Mesenchymal stem cell (in vitro differentiated cells and primary cell): ENCODE measurements at regions not wholly inside any gene's neighbourhood (a gene's known extent, or its start where the extent isn't known, plus 50 kb on each side); places are given as distances from the start of the nearest gene placed in this dataset.

Experiments used
- DNase-seq: peaks from one replicate; pipeline ENCODE4 v3.0.0-alpha.2; 2013
- H2AFZ ChIP-seq: one replicate; pipeline ENCODE4 v1.6.1; 2013; ENCODE audit warnings: low read depth, mild to moderate bottlenecking, control low read depth, inconsistent platforms, low read length, moderate library complexity
- H2AK5ac ChIP-seq: 2 replicates; pipeline ENCODE4 v1.6.1; 2013; ENCODE audit warnings: low read length, moderate library complexity, mild to moderate bottlenecking, inconsistent platforms; ENCODE audit not compliant: severe bottlenecking
- H2BK120ac ChIP-seq: one replicate; pipeline ENCODE4 v1.6.1; 2013; ENCODE audit warnings: low read depth, mild to moderate bottlenecking, inconsistent platforms, low read length, moderate library complexity
- H2BK12ac ChIP-seq, 2 experiments: one replicate each; pipeline ENCODE4 v1.6.1; 2013; ENCODE audit warnings: inconsistent platforms in 2 of 2, low read length in 2 of 2, mild to moderate bottlenecking in 2 of 2, moderate library complexity in 2 of 2, control low read depth in 1 of 2
- H2BK15ac ChIP-seq: one replicate; pipeline ENCODE4 v1.6.1; 2013; ENCODE audit warnings: mild to moderate bottlenecking, low read depth, inconsistent platforms; ENCODE audit not compliant: poor library complexity, severe bottlenecking
- H2BK5ac ChIP-seq: 2 replicates; pipeline ENCODE4 v1.6.1; 2013; ENCODE audit warnings: low read depth, mild to moderate bottlenecking, low read length, control low read depth, inconsistent platforms; ENCODE audit not compliant: poor library complexity, severe bottlenecking
- H3K14ac ChIP-seq, 2 experiments: one replicate each; pipeline ENCODE4 v1.6.1; 2013; ENCODE audit warnings: inconsistent platforms in 2 of 2, low read length in 2 of 2, control low read depth in 1 of 2, mild to moderate bottlenecking in 1 of 2, moderate library complexity in 1 of 2
- H3K18ac ChIP-seq, 2 experiments: one replicate each; pipeline ENCODE4 v1.6.1; 2013; ENCODE audit warnings: inconsistent platforms in 2 of 2, low read length in 2 of 2, control low read depth in 1 of 2, low read depth in 1 of 2, mild to moderate bottlenecking in 1 of 2
- H3K23ac ChIP-seq, 2 experiments: one replicate each; pipeline ENCODE4 v1.6.1; 2013; ENCODE audit warnings: inconsistent platforms in 2 of 2, low read length in 2 of 2, mild to moderate bottlenecking in 2 of 2, moderate library complexity in 2 of 2, control low read depth in 1 of 2
- H3K27ac ChIP-seq: 2 replicates; pipeline ENCODE4 v1.5.1; 2013; ENCODE audit warnings: mild to moderate bottlenecking, moderate library complexity, low read length, control low read depth, inconsistent platforms; ENCODE audit not compliant: poor library complexity, severe bottlenecking
- H3K27me3 ChIP-seq, 2 experiments: 2 replicates each; pipeline versions ENCODE4 v1.6.1 to v1.7.0; 2013; ENCODE audit warnings: low read length in 2 of 2, mild to moderate bottlenecking in 2 of 2, moderate library complexity in 2 of 2, control low read depth in 1 of 2, inconsistent platforms in 1 of 2; ENCODE audit not compliant: control insufficient read depth in 1 of 2, insufficient read depth in 1 of 2
- H3K36me3 ChIP-seq, 2 experiments: 2 replicates each; pipeline versions ENCODE4 v1.6.1 to v1.7.0; 2013; ENCODE audit warnings: low read length in 2 of 2, control low read depth in 1 of 2, inconsistent platforms in 1 of 2, low read depth in 1 of 2, mild to moderate bottlenecking in 1 of 2; ENCODE audit not compliant: insufficient read depth in 2 of 2, control insufficient read depth in 1 of 2
- H3K4ac ChIP-seq, 2 experiments: one replicate each; pipeline ENCODE4 v1.6.1; 2013; ENCODE audit warnings: inconsistent platforms in 2 of 2, low read length in 2 of 2, mild to moderate bottlenecking in 2 of 2, moderate library complexity in 2 of 2, control low read depth in 1 of 2, low read depth in 1 of 2
- H3K4me1 ChIP-seq: 2 replicates; pipeline ENCODE4 v1.6.1; 2013; ENCODE audit warnings: low read depth, low read length, control low read depth; ENCODE audit not compliant: control insufficient read depth, insufficient read depth
- H3K4me2 ChIP-seq: 2 replicates; pipeline ENCODE4 v1.6.1; 2013; ENCODE audit warnings: low read length, mild to moderate bottlenecking, inconsistent platforms; ENCODE audit not compliant: poor library complexity, severe bottlenecking
- H3K4me3 ChIP-seq, 2 experiments: 2 replicates each; pipeline versions ENCODE4 v1.5.1 to v1.7.0; 2013; ENCODE audit warnings: low read length in 2 of 2, mild to moderate bottlenecking in 2 of 2, control low read depth in 1 of 2, low read depth in 1 of 2; ENCODE audit not compliant: insufficient read depth in 1 of 2
- H3K79me1 ChIP-seq: replicated peaks from 2 replicates; pipeline ENCODE4 v1.6.1; 2013; ENCODE audit warnings: mild to moderate bottlenecking, control low read depth, low read length, inconsistent platforms; ENCODE audit not compliant: poor library complexity, severe bottlenecking
- H3K9ac ChIP-seq: 2 replicates; pipeline ENCODE4 v1.7.0; 2013; ENCODE audit warnings: mild to moderate bottlenecking, low read length, moderate library complexity
- H3K9me3 ChIP-seq: 2 replicates; pipeline ENCODE4 v1.7.0; 2013; ENCODE audit warnings: mild to moderate bottlenecking, low read length; ENCODE audit not compliant: control insufficient read depth
- H4K8ac ChIP-seq: one replicate; pipeline ENCODE4 v1.6.1; 2013; ENCODE audit warnings: inconsistent platforms, mild to moderate bottlenecking, low read length, moderate library complexity
- H4K91ac ChIP-seq: one replicate; pipeline ENCODE4 v1.6.1; 2013; ENCODE audit warnings: mild to moderate bottlenecking, low read length, inconsistent platforms
- WGBS: methylation state at CpG from one replicate; pipeline ENCODE4 v1.1.7; 2013; ENCODE audit warnings: mixed read lengths; 5-methylcytosine and 5-hydroxymethylcytosine counted together

DNA sequence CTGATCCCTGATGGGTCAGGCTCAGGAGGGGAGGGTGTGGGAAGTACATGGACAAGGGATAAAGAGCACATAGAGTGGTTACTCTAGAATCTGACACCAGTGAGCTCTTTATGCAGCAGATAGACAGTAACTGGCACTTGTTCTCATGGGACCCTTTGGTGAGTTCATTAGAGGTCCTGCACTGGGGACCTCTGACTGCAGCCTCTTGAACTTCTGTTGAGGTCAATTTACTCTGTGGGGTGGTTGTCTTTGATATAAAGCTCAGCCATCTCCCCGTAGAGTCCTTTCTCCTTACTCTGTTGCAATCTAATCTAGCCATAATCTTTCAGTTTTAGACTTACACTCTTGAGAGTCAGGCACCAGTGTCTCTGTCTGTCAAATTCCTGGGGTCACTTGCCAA lies 222.4 kb downstream of the GPAT3 start:
- H2BK15ac ChIP-seq, result no peak overlapping the region
- H3K27me3 ChIP-seq, result no peaks in the 10 kb centered on the region
- no peak overlapping the region for H3K18ac ChIP-seq
- H4K91ac ChIP-seq, result no peak overlapping the region
- H3K4me1 ChIP-seq, result no peaks in the 10 kb centered on the region
- H3K9ac ChIP-seq, result no peak overlapping the region
- H2AK5ac ChIP-seq, result no peak overlapping the region
- H2AFZ ChIP-seq, result no peak overlapping the region
- H3K27ac ChIP-seq, result no peak overlapping the region
- no peak overlapping the region for H3K4me3 ChIP-seq
- DNase-seq, result no peak
- no peak overlapping the region for H3K4me2 ChIP-seq
- no peak overlapping the region for H3K23ac ChIP-seq
- no peaks in the 10 kb centered on the region for H3K36me3 ChIP-seq
- no peaks in the 10 kb centered on the region for H3K9me3 ChIP-seq
- H3K79me1 ChIP-seq, result no peaks in the 10 kb centered on the region
- H3K14ac ChIP-seq, result no peak overlapping the region
- no peak overlapping the region for H4K8ac ChIP-seq
- H2BK5ac ChIP-seq, result no peak overlapping the region
- H3K4ac ChIP-seq, result no peak overlapping the region
- 75% methylated on average over 1 of the region's 1 CpG for WGBS
- H2BK12ac ChIP-seq, result no peak overlapping the region
- no peak overlapping the region for H2BK120ac ChIP-seq

DNA sequence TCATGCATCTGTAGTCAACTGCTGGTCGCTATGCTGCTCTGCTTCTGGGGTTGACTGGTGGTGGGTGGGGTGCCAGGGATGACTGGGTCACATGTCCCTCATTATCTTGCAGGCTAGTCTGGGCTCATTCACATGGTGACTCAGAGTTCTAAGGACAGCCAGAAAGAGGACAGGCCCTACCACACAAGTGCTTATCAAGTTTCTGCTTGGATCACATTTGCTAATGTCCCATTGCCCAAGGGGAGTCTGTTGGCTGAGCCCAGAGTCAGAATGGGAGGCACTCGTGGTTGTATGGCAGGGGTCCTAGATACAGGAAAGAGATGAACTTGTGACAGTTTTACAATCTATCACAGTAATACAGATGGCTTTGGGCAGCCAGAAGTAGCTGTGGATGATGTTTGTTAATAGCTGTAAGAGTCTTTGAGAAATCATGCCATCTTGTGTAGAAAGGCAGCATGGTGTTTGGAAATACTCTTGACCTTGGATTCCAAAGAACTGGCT lies 221.3 kb downstream of the GPAT3 start:
- Histone ChIP-seq H2BK120ac (no peak overlapping the region), H3K23ac (no peak overlapping the region), H3K79me1 (no peaks in the 10 kb centered on the region), H3K27ac (no peak overlapping the region), H4K8ac (no peak overlapping the region), H3K14ac (no peak overlapping the region), H4K91ac (no peak overlapping the region), H3K18ac (no peak overlapping the region), H3K9me3 (no peaks in the 10 kb centered on the region), H2BK5ac (no peak overlapping the region), H2BK15ac (no peak overlapping the region), H2AFZ (no peak overlapping the region), H2AK5ac (no peak overlapping the region), H3K9ac (no peak overlapping the region), H3K4ac (no peak overlapping the region), H2BK12ac (no peak overlapping the region), H3K4me3 (no peak overlapping the region), H3K4me2 (no peak overlapping the region), H3K4me1 (no peaks in the 10 kb centered on the region), H3K36me3 (no peaks in the 10 kb centered on the region), H3K27me3 (no peaks in the 10 kb centered on the region)
- peak; percentile 15 for DNase-seq
- 52% methylated on average over 2 of the region's 2 CpGs for WGBS

DNA sequence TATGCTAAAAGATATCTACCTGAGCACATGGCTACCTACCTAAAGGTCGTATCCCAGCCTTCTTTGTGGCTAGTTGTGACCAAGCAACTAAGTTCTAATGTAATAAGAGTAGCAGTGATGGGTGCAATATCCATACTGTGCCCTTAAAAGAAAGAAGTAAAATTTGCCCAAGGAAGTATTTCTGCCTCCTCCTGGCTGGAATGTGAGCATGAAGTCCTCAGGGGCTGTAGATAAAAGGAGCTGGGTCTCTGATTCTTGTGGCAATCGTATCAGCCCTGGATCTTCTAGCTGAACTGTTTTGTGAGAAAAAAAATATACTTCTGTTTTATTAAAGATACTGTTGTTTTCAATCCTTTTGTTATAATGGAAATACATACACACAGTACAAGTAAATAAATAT lies 217.4 kb downstream of the GPAT3 start:
- Histone ChIP-seq H3K18ac (no peak overlapping the region), H2BK120ac (no peak overlapping the region), H3K4me3 (no peak overlapping the region), H3K23ac (no peak overlapping the region), H2BK5ac (no peak overlapping the region), H2AFZ (no peak overlapping the region), H3K9ac (no peak overlapping the region), H3K14ac (no peak overlapping the region), H3K36me3 (no peaks in the 10 kb centered on the region), H3K4me1 (no peaks in the 10 kb centered on the region), H3K79me1 (no peaks in the 10 kb centered on the region), H4K91ac (no peak overlapping the region), H4K8ac (no peak overlapping the region), H3K9me3 (no peaks in the 10 kb centered on the region), H2AK5ac (no peak overlapping the region), H3K27me3 (no peaks in the 10 kb centered on the region), H2BK12ac (no peak overlapping the region), H2BK15ac (no peak overlapping the region), H3K4me2 (no peak overlapping the region), H3K4ac (no peak overlapping the region), H3K27ac (no peak overlapping the region)
- 54% methylated on average over 2 of the region's 2 CpGs for WGBS
- DNase-seq, result no peak

DNA sequence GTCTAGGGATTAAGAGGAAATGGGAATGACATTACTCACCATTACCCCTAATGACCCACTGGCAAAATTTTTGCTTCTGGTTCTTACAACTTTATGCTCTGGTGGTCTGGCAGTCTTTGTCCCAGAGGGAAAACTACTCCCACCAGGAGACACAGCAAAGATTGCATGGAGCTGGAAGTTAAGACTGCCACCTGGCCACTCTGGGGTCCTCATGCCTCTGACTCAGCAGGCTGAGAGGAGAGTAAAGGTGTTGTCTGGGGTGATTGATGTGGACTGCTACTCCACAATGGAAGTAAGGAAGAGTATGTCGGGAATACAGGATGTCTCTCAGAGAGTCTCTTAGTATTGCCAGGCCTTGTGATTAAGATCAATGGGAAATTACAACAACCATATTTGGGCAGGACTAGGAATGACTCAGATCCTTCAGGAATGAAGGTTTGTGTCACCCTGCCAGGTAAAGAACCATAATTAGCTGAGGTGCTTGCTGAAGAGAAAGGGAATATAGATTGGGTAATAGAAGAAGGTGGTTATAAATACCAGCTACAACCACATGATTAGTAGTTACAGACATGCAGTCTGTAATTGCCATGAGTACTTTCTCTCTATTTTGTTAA lies 215.5 kb downstream of the GPAT3 start:
- no peak overlapping the region for H3K23ac ChIP-seq

More for the DNA sequence above, 215.5 kb downstream of the GPAT3 start:
- Histone ChIP-seq H3K4me3 (no peak overlapping the region), H2AFZ (no peak overlapping the region), H2BK5ac (no peak overlapping the region), H4K91ac (no peak overlapping the region), H3K27me3 (no peaks in the 10 kb centered on the region), H3K4me2 (no peak overlapping the region), H4K8ac (no peak overlapping the region), H3K27ac (no peak overlapping the region), H3K79me1 (no peaks in the 10 kb centered on the region), H2BK12ac (no peak overlapping the region), H2AK5ac (no peak overlapping the region), H2BK120ac (no peak overlapping the region), H2BK15ac (no peak overlapping the region), H3K36me3 (no peaks in the 10 kb centered on the region), H3K9ac (no peak overlapping the region), H3K4ac (no peak overlapping the region), H3K14ac (no peak overlapping the region), H3K4me1 (no peaks in the 10 kb centered on the region), H3K9me3 (no peaks in the 10 kb centered on the region), H3K18ac (no peak overlapping the region)
- no peak for DNase-seq
- 58% methylated on average over 1 of the region's 1 CpG for WGBS
